EL (cell line): ENCODE measurements at regions not wholly inside any gene's neighbourhood (a gene's known extent, or its start where the extent isn't known, plus 50 kb on each side); places are given as distances from the start of the nearest gene placed in this dataset.

Experiments
- DNase-seq: peaks from one replicate; pipeline ENCODE4 v3.0.0-alpha.2; 2016

- DNase-seq: no peak
Observed at GRCh38 chr12:116459916-116460663, 99.1 kb upstream of the MAP1LC3B2 start.

- no peak for DNase-seq
Observed at GRCh38 chr12:116461060-116461459, 98.1 kb upstream of the MAP1LC3B2 start.

DNA sequence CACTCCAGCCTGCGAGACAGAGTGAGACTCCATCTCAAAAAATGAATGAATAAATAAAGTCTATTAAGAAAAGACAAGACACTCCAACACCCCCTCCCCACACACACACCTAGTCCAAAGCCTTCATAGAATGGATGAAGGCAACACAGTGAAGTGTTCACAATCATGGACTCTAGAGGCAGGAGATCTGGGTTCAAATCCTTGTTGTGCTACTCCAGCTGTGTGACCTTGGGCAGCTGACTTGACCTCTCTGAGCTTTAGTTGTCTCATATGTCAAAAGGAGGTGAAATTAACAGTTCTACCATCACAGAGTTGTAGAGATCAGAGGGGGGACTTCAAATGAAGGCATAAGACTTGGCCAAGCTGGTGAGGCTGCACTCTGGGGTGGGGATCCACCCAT lies 95.8 kb upstream of the MAP1LC3B2 start:
- no peak for DNase-seq

DNA sequence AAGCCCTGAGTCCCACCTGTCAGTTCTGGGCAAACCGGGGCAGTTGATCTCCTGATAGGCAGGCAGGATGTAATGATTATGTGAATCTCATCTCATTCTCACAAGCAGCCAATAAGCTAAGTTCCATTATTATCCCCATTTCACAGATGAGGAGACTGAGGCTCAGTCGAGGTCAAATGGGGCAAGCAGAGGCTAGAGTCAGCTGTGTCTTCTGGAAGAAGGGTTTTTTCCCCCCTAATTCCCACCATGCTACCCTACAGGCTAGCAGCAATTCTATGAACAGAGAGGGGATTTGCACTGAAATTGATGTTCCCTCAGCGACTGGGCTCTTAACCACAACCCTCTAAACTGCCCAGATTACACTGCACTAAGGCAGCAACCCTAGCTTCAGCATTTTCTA lies 93.8 kb upstream of the MAP1LC3B2 start:
- no peak for DNase-seq

- DNase-seq: no peak
Observed at GRCh38 chr12:116465856-116466255, 93.3 kb upstream of the MAP1LC3B2 start.

GRCh38 chr12:116466536-116466935 lies 92.6 kb upstream of the MAP1LC3B2 start:
- DNase-seq: peak; percentile 37

DNA sequence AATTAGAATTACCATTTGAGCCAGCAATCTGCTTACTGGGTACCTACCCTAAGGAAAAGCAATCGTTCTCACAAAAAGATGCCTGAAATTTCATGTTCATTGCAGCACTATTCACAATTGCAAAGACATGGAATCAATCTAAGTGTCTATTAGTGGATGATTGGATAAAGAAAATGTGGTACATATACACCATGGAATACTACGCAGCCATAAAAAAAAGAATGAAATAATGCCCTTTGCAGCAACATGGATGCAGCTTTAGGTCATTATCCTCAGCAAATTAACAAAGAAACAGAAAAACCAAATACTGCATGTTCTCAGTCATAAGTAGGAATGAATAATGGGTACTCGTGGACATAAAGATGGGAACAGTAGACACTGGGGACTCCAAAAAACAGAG lies 89.8 kb upstream of the MAP1LC3B2 start:
- no peak for DNase-seq

GRCh38 chr12:116471544-116471943 lies 87.6 kb upstream of the MAP1LC3B2 start:
- no peak for DNase-seq

DNA sequence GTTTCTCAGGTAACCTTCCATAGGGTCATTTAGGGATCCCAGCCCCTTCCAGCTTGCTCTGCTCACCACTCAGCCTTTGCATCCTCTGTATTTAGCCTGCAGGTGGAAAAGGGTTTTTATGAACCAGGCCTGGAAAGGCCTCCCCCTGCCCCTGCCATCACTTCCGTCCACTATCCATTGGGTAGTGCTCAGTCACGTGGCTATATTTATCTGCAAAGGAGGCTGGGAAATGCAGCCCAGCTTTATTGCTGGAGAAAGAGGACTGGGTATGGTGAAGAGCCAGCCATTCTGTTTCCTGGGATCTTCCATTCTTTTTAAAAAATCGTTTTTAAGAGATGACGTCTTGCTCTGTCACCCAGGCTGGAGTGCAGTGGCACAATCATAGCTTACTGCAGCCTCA lies 87.0 kb upstream of the MAP1LC3B2 start:
- no peak for DNase-seq

DNA sequence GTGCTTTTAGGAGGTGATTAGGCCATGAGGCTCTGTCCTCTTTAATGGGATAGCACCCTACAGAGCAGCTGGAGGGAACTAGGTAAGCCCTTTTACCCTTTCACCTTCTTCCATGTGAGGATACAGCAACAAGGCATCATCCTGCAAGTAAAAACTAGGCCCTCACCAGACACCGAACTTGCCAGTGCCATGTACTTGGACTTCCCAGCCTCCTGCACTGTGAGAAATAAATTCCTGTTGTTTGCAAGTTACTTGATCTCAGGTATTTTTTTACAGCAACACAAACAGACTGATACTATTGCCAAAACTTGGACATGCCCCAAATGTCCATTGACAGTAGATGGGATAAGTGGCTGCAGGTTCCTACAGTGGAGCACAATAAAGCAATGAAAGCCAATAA lies 85.8 kb upstream of the MAP1LC3B2 start:
- no peak for DNase-seq

- no peak for DNase-seq
Observed at GRCh38 chr12:116474331-116474730, 84.8 kb upstream of the MAP1LC3B2 start.

GRCh38 chr12:116474899-116475298 lies 84.3 kb upstream of the MAP1LC3B2 start:
- DNase-seq: no peak

GRCh38 chr12:116476227-116476822 lies 82.9 kb upstream of the MAP1LC3B2 start:
- no peak for DNase-seq

- DNase-seq: no peak
Observed at GRCh38 chr12:116478243-116478773, 80.9 kb upstream of the MAP1LC3B2 start.

- DNase-seq: no peak
Observed at GRCh38 chr12:116480210-116480810, 78.9 kb upstream of the MAP1LC3B2 start.

GRCh38 chr12:116481726-116482125 lies 77.5 kb upstream of the MAP1LC3B2 start:
- no peak for DNase-seq

- no peak for DNase-seq
Observed at GRCh38 chr12:116482179-116482578, 77.0 kb upstream of the MAP1LC3B2 start.

DNA sequence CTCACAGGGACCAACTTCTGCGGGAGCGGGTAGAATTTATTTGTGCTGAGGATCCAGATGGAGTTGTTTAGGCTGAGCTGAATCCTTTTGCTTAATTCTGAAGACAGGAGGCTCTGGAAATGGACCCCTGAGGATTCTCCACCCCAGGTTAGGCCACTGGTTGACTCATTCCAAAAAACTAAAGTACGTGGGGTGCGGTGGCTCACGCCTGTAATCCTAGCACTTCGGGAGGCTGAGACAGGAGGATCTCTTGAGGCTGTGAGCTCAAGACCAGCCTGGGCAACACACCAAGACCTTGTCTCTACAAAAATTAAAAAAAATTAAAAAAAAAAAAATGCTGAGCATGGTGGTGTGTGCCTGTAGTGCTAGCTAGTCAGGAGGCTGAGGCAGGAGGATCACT lies 76.3 kb upstream of the MAP1LC3B2 start:
- DNase-seq: no peak

DNA sequence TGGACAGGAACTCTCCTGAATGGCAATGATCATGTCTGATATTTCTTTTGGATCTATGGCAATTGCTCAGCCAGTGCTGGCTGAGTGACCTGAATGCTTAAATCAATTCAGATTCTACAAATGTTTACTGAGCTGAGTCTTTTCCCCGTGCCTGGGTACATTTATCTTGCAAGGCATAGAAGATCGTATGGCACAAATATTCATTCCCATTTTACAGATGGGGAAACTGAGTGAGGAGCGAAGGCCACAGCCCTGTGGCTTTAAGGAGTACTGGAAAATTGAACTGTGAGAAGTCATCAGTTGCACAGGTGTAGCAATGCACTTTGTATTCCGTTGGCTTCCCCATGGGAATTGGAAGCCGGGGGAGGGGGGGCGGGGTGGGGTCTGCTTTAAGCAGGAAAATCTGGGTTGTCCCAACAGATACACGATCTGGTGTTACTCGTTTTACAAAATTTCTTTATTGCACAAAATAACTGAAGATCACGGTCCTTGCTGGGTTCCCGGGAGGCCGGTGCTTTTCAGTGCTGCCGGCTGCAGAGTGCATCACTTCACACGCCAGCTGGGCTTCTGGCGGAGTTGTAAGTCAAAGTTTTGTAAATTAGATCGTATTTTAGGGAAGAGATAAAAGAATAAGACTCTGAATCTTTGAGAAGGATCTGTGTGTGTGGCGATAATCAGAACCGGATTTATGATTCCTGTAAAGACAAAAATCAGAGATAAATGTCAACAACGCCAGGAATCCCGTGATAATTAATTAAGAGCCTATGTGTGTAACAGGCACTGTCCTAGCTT lies 75.0 kb upstream of the MAP1LC3B2 start:
- DNase-seq: no peak

DNA sequence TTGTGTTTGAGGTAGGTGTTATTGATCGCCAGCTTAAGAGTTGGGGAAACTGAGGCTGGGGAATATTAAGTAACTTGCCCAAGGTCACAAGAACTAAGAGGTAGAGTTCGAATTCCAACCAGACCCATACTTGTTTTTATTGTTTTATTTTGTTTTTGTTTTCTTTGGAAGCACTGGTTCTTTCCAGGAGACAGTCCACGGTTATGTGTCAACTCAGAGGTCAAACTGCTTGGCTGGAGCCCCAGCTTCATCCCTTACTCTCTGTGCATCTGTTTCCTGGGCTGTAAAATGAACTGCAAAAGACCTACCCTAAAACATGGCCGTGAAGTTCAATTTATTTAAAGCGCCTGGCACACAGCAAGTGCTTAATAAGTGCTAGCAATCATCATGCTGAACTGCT lies 74.4 kb upstream of the MAP1LC3B2 start:
- peak; percentile 16 for DNase-seq

- no peak for DNase-seq
Observed at GRCh38 chr12:116489116-116489515, 70.1 kb upstream of the MAP1LC3B2 start.

- DNase-seq: peak; percentile 31
Observed at GRCh38 chr12:116490471-116490870, 68.7 kb upstream of the MAP1LC3B2 start.

DNA sequence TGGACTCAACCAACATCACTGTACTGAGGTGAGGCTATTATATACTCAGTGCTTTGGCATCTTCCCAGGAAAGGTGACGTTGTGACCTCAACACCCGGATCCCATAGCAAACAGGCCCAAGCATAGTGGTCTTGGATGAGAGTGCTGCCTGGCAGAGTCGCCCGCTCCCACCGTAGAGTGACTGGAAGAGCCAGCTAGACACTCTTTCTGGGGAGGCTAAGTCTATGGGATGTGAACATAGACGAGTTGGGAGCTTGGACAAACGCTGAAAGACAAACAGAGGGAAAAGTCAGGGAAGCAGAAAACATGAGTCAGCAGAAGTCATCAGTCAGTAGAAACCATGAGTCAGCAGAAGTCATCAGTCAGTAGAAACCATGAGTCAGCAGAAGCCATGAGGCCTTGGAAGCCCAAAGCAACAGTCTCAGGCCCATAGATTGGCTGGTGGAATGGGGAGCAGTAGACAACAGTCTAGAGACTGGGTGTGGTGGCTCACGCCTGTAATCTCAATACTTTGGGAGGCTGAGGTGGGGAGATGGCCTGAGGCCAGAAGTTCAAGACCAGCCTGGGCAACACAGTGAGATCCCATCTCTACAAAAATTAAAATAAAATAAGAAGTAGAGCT lies 66.4 kb upstream of the MAP1LC3B2 start:
- peak; percentile 72 for DNase-seq
